SK-N-SH (cell line): ENCODE measurements at regions not wholly inside any gene's neighbourhood (a gene's known extent, or its start where the extent isn't known, plus 50 kb on each side); places are given as distances from the start of the nearest gene placed in this dataset.

Experiments
- CTCF ChIA-PET: fragments of 300-600, 350-600 bp; formaldehyde crosslinking; extraction: SDS; loops from one replicate; lab custom pipeline; 2021; lab: Yijun Ruan, JAX
- POLR2A ChIA-PET: fragments of 350-600 bp; sonication (Branson Sonifier 250); formaldehyde crosslinking; extraction: SDS; loops from one replicate; lab custom pipeline; 2020; ENCODE audit warnings: antibody characterized with exemption, inconsistent platforms; lab: Yijun Ruan, JAX
- DNase-seq: peaks from one replicate; pipeline ENCODE4 v3.0.0; 2012
- H2AFZ ChIP-seq: fragments of 200-600 bp; sonication (generic); 2 replicates; pipeline ENCODE4 v1.8.1; 2016; ENCODE audit warnings: antibody characterized with exemption, mild to moderate bottlenecking, low read depth
- H3F3A ChIP-seq: fragments of 200-600 bp; sonication (generic); replicated peaks from 2 replicates; pipeline ENCODE3; 2016; ENCODE audit warnings: antibody characterized with exemption, mild to moderate bottlenecking; ENCODE audit not compliant: insufficient read depth
- H3K27ac ChIP-seq, 2 experiments: fragments of 200-500 bp in 1 of 2; fragments of 200-600 bp in 1 of 2; sonication (Bioruptor generic) in 1 of 2; sonication (generic), shearing (Covaris generic) in 1 of 2; 2 replicates each; pipeline versions ENCODE4 v1.5.1 to v1.6.1; 2014 to 2016; ENCODE audit warnings: low read depth in 2 of 2, inconsistent platforms in 1 of 2, low read length in 1 of 2, mild to moderate bottlenecking in 1 of 2, mixed read lengths in 1 of 2
- H3K27me3 ChIP-seq: fragments of 200-600 bp; sonication (generic), shearing (Covaris generic); 2 replicates; pipeline ENCODE4 v1.6.1; 2016; ENCODE audit warnings: mixed run types; ENCODE audit not compliant: insufficient read depth
- H3K36me3 ChIP-seq, 2 experiments: fragments of 200-500 bp in 1 of 2; fragments of 200-600 bp in 1 of 2; sonication (Bioruptor generic) in 1 of 2; sonication (generic) in 1 of 2; replicated peaks in 1 of 2; 2 replicates each; pipeline versions ENCODE3 to v1.5.1; 2014 to 2016; ENCODE audit warnings: low read length in 1 of 2, mild to moderate bottlenecking in 1 of 2; ENCODE audit not compliant: insufficient read depth in 2 of 2, control insufficient read depth in 1 of 2
- H3K4me1 ChIP-seq, 2 experiments: fragments of 200-500 bp in 1 of 2; fragments of 200-600 bp in 1 of 2; sonication (Bioruptor generic) in 1 of 2; sonication (generic), shearing (Covaris generic) in 1 of 2; 2 replicates each; pipeline versions ENCODE4 v1.5.1 to v1.6.1; 2014 to 2016; ENCODE audit warnings: low read depth in 1 of 2, low read length in 1 of 2, mixed run types in 1 of 2; ENCODE audit not compliant: insufficient read depth in 2 of 2, control insufficient read depth in 1 of 2
- H3K4me2 ChIP-seq: fragments of 200-600 bp; sonication (generic), shearing (Covaris generic); 2 replicates; pipeline ENCODE4 v1.6.1; 2017; ENCODE audit warnings: mixed run types
- H3K4me3 ChIP-seq, 2 experiments: fragments of 200-500 bp in 1 of 2; fragments of 200-600 bp in 1 of 2; sonication (Bioruptor generic) in 1 of 2; sonication (generic), shearing (Covaris generic) in 1 of 2; 2 replicates each; pipeline versions ENCODE4 v1.5.1 to v1.8.1; 2014 to 2016; ENCODE audit warnings: low read depth in 2 of 2, inconsistent platforms in 1 of 2, low read length in 1 of 2, mild to moderate bottlenecking in 1 of 2, mixed read lengths in 1 of 2, moderate library complexity in 1 of 2
- H3K79me2 ChIP-seq: fragments of 200-600 bp; sonication (generic); 2 replicates; pipeline ENCODE4 v1.8.1; 2017; ENCODE audit warnings: mild to moderate bottlenecking; ENCODE audit not compliant: insufficient read depth
- H3K9ac ChIP-seq: fragments of 200-600 bp; sonication (generic); 2 replicates; pipeline ENCODE4 v1.6.1; 2017; ENCODE audit warnings: mixed run types
- H3K9me2 ChIP-seq: fragments of 200-600 bp; sonication (generic); 2 replicates; pipeline ENCODE4 v1.6.1; 2017; ENCODE audit warnings: mixed run types
- H3K9me3 ChIP-seq: fragments of 200-600 bp; sonication (generic); 2 replicates; pipeline ENCODE4 v1.6.1; 2017; ENCODE audit warnings: mixed run types, mild to moderate bottlenecking, moderate library complexity
- H4K20me1 ChIP-seq: fragments of 200-600 bp; sonication (generic); 2 replicates; pipeline ENCODE4 v1.6.1; 2017; ENCODE audit warnings: mild to moderate bottlenecking, mixed run types; ENCODE audit not compliant: insufficient read depth
- FOSL2 ChIP-seq: IDR thresholded peaks from 2 replicates; pipeline ENCODE4 v1.4.0; 2012; ENCODE audit warnings: low read depth, mild to moderate bottlenecking, moderate library complexity, borderline replicate concordance
- FOXJ3 ChIP-seq: sonication (generic); formaldehyde crosslinking; IDR thresholded peaks from 2 replicates; pipeline ENCODE4 v1.5.1; 2020; ENCODE audit warnings: mild to moderate bottlenecking, missing genetic modification reagents
- FOXM1 ChIP-seq: IDR thresholded peaks from 2 replicates; pipeline ENCODE4 v1.4.0; 2012; ENCODE audit warnings: low read depth, mild to moderate bottlenecking
- GABPA ChIP-seq: IDR thresholded peaks from 2 replicates; pipeline ENCODE4 v1.4.0; 2012; ENCODE audit warnings: low read depth, mild to moderate bottlenecking
- GATA2 ChIP-seq: sonication (generic); formaldehyde crosslinking; IDR thresholded peaks from 2 replicates; pipeline ENCODE4 v1.5.0; 2020; ENCODE audit warnings: mild to moderate bottlenecking, missing genetic modification reagents
- IRF3 ChIP-seq: fragments of 150-350 bp; IDR thresholded peaks from 2 replicates; pipeline ENCODE4 v1.6.1; 2016; ENCODE audit warnings: mild to moderate bottlenecking, low read depth, low read length
- JUND ChIP-seq: IDR thresholded peaks from 2 replicates; pipeline ENCODE4 v1.4.0; 2012
- MAX ChIP-seq: IDR thresholded peaks from 2 replicates; pipeline ENCODE4 v1.4.0; 2012; ENCODE audit warnings: low read depth
- MEF2A ChIP-seq: IDR thresholded peaks from 2 replicates; pipeline ENCODE4 v1.4.0; 2012; ENCODE audit warnings: low read depth, borderline replicate concordance
- MXI1 ChIP-seq: IDR thresholded peaks from 2 replicates; pipeline ENCODE4 v1.6.1; 2012; ENCODE audit warnings: mild to moderate bottlenecking, low read depth, low read length, improper control_type of control experiment
- NFIC ChIP-seq: IDR thresholded peaks from 2 replicates; pipeline ENCODE4 v1.4.0; 2012; ENCODE audit warnings: borderline replicate concordance
- NRF1 ChIP-seq: IDR thresholded peaks from 2 replicates; pipeline ENCODE4 v1.6.1; 2012; ENCODE audit warnings: low read depth, mild to moderate bottlenecking, low read length
- PBX3 ChIP-seq: IDR thresholded peaks from 2 replicates; pipeline ENCODE4; 2012
- RAD21 ChIP-seq: IDR thresholded peaks from 2 replicates; pipeline ENCODE4 v1.6.1; 2012; ENCODE audit warnings: mild to moderate bottlenecking, low read length
- RCOR1 ChIP-seq: fragments of 150-350 bp; IDR thresholded peaks from 2 replicates; pipeline ENCODE4 v1.6.1; 2017; ENCODE audit warnings: antibody characterized with exemption, low read length
- REST ChIP-seq: IDR thresholded peaks from 2 replicates; pipeline ENCODE4 v1.6.1; 2012; ENCODE audit warnings: mild to moderate bottlenecking, low read depth, low read length, moderate library complexity
- RFX5 ChIP-seq: IDR thresholded peaks from 2 replicates; pipeline ENCODE4 v1.6.1; 2012; ENCODE audit warnings: mild to moderate bottlenecking, improper control_type of control experiment, low read length
- RXRA ChIP-seq: IDR thresholded peaks from 2 replicates; pipeline ENCODE4 v1.4.0; 2012; ENCODE audit warnings: low read depth, mild to moderate bottlenecking, borderline replicate concordance
- USF2 ChIP-seq: fragments of 150-350 bp; IDR thresholded peaks from 2 replicates; pipeline ENCODE4 v1.6.1; 2017; ENCODE audit warnings: antibody characterized with exemption, low read length, low read depth, borderline replicate concordance
- YY1 ChIP-seq: IDR thresholded peaks from 2 replicates; pipeline ENCODE4 v1.4.0; 2012; ENCODE audit warnings: low read depth, mild to moderate bottlenecking

- no peaks in the 10 kb centered on the region for H3F3A ChIP-seq
- H3K79me2 ChIP-seq = no peaks in the 10 kb centered on the region
- no peaks in the 10 kb centered on the region for H3K9me3 ChIP-seq
- POLR2A ChIA-PET = no interaction called here
- H3K9me2 ChIP-seq = no peaks in the 10 kb centered on the region
- no peak overlapping the region for H3K27ac ChIP-seq
- TF ChIP-seq YY1 = no peak
- TF ChIP-seq RFX5 = no peak
- no peak for TF ChIP-seq REST
- TF ChIP-seq RAD21 = no peak
- TF ChIP-seq NFIC = no peak
- TF ChIP-seq FOSL2 = no peak
- TF ChIP-seq JUND = no peak
- no peak for TF ChIP-seq MAX
- TF ChIP-seq MEF2A = no peak
- no peak for TF ChIP-seq NRF1
- no peak for TF ChIP-seq MXI1
- no peak for TF ChIP-seq FOXM1
- no peak for TF ChIP-seq FOXJ3 (CRISPR knock-in tag)
- TF ChIP-seq IRF3 = no peak
- TF ChIP-seq GABPA = no peak
- no peak for TF ChIP-seq USF2
- no peak for TF ChIP-seq PBX3
- no peak for TF ChIP-seq RCOR1
- no peak for TF ChIP-seq GATA2 (CRISPR knock-in tag)
- no peak for TF ChIP-seq RXRA
- no peaks in the 10 kb centered on the region for H4K20me1 ChIP-seq
- CTCF ChIA-PET = no interaction called here
- H3K9ac ChIP-seq = no peak overlapping the region
- no peak overlapping the region for H3K4me3 ChIP-seq
- H3K4me1 ChIP-seq = no peaks in the 10 kb centered on the region
- DNase-seq = no peak
- H3K4me2 ChIP-seq = no peak overlapping the region
- no peak overlapping the region for H2AFZ ChIP-seq
- no peaks in the 10 kb centered on the region for H3K27me3 ChIP-seq
- H3K36me3 ChIP-seq = no peaks in the 10 kb centered on the region
Observed at GRCh38 chr10:90435296-90435695, 422.5 kb downstream of the HTR7 start.
